ENCODE measurements at regions not wholly inside any gene's neighbourhood (a gene's known extent, or its start where the extent isn't known, plus 50 kb on each side); places are given as distances from the start of the nearest gene placed in this dataset.

DNA sequence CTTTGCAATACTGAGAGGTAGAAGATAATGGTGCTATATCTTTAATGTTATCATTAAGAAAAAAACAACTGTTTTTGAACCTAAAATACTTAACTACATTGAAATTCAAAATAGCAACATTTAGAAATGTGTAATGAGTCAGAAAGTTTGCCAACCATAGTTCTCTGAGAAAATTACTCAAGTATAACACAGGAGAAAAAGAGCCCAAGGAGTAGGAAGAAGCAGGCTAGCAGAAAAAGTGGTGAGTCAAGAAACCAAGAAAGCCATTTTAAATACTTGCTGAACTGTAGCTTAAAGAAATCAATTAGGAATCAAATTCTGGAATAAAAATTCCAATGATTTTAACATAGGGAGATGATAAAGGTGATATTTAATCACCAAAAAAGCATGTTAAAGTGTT, 181.0 kb upstream of the RSPO3 start:
- TF ChIP-seq, protein P1, sequence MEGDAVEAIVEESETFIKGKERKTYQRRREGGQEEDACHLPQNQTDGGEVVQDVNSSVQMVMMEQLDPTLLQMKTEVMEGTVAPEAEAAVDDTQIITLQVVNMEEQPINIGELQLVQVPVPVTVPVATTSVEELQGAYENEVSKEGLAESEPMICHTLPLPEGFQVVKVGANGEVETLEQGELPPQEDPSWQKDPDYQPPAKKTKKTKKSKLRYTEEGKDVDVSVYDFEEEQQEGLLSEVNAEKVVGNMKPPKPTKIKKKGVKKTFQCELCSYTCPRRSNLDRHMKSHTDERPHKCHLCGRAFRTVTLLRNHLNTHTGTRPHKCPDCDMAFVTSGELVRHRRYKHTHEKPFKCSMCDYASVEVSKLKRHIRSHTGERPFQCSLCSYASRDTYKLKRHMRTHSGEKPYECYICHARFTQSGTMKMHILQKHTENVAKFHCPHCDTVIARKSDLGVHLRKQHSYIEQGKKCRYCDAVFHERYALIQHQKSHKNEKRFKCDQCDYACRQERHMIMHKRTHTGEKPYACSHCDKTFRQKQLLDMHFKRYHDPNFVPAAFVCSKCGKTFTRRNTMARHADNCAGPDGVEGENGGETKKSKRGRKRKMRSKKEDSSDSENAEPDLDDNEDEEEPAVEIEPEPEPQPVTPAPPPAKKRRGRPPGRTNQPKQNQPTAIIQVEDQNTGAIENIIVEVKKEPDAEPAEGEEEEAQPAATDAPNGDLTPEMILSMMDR (IDR thresholded peaks at IDR 0.05 in 2 of 3, conservative IDR thresholded peaks at IDR 0.05 in 1 of 3; ENCODE audit: borderline replicate concordance in 1 of 3, insufficient read depth in 1 of 3, low read depth in 2 of 3, low read length in 2 of 3): no peak
- TF ChIP-seq JUND (IDR thresholded peaks at IDR 0.05): no peak
